Stomach smooth muscle (tissue), 2 donors: ENCODE measurements at regions not wholly inside any gene's neighbourhood (a gene's known extent, or its start where the extent isn't known, plus 50 kb on each side); places are given as distances from the start of the nearest gene placed in this dataset.
"Not testable (repeated sequence)": the region's sequence is repeated elsewhere in the genome, so short reads cannot be mapped to it uniquely, and the experiment has no call there.

Experiments
- H3K27ac ChIP-seq: one replicate; pipeline ENCODE4 v1.7.0; 2013; ENCODE audit warnings: mild to moderate bottlenecking, low read length, inconsistent platforms
- H3K27me3 ChIP-seq, 2 donors: one replicate each; pipeline ENCODE4 v1.7.0; 2013; ENCODE audit warnings: low read length in 2 of 2; ENCODE audit not compliant: insufficient read depth in 2 of 2, control insufficient read depth in 1 of 2
- H3K36me3 ChIP-seq, 2 donors: one replicate each; pipeline ENCODE4 v1.7.0; 2013; ENCODE audit warnings: low read length in 2 of 2; ENCODE audit not compliant: control insufficient read depth in 2 of 2, insufficient read depth in 2 of 2
- H3K4me1 ChIP-seq: one replicate; pipeline ENCODE4 v1.7.0; 2013; ENCODE audit warnings: low read length; ENCODE audit not compliant: control insufficient read depth, insufficient read depth
- H3K4me3 ChIP-seq, 2 donors: one replicate each; pipeline ENCODE4 v1.7.0; 2013; ENCODE audit warnings: low read length in 2 of 2
- H3K9ac ChIP-seq, 2 donors: one replicate each; pipeline ENCODE4 v1.7.0; 2013; ENCODE audit warnings: low read length in 2 of 2, mild to moderate bottlenecking in 1 of 2
- H3K9me3 ChIP-seq, 2 donors: one replicate each; pipeline ENCODE4 v1.7.0; 2013; ENCODE audit warnings: low read length in 2 of 2; ENCODE audit not compliant: control insufficient read depth in 2 of 2
- donor health status: healthy.
- donor health status: Pancreatic carcinoma.

DNA sequence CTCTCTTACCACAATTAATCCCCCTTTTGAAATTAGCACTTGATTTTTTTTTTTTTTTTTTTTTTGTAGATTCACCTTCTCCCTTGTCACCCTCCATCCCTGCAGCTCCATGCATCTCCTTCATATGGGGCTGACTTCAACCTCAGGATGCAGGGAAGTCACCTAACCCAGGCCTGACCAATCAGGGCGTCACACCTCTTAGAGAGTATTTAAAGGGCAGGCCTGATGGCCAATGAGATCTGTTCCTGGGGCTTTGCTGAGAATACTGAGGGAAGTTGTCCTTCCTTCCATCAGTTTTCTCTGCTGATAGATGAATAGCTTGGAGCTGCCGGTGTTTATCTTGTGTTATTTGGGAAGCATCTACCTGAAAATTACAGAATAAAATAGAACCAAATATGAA, 1104.7 kb upstream of the TMEM132C start:
- no peaks in the 10 kb centered on the region for H3K4me1 ChIP-seq
- no peaks in the 10 kb centered on the region for H3K36me3 ChIP-seq
- H3K27me3 ChIP-seq: no peaks in the 10 kb centered on the region
- no peak overlapping the region for H3K27ac ChIP-seq
- no peak overlapping the region for H3K4me3 ChIP-seq
- no peak overlapping the region for H3K9ac ChIP-seq
- no peaks in the 10 kb centered on the region for H3K9me3 ChIP-seq

DNA sequence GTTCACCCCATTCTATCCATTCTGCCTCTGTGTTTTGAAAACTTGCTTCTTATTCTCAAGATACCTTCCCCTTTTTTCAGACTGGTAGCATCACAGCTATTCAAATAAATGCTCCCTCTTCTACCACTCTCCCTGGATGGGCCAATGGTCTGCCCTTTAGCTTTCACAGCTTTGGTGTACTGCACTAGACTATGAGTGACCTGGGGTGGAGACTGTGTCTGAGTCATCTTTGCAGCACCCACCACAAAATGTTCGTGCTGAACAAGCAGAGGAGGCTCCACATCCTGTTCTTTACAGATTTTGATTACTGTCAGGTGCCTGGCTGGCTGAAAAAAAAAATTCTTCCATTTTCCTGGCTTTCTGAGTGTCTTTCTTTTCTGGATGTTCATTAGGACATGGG, 1104.1 kb upstream of the TMEM132C start:
- H3K27ac ChIP-seq: no peak overlapping the region
- no peaks in the 10 kb centered on the region for H3K4me1 ChIP-seq
- H3K9ac ChIP-seq: no peak overlapping the region
- no peaks in the 10 kb centered on the region for H3K9me3 ChIP-seq
- no peak overlapping the region for H3K4me3 ChIP-seq
- no peaks in the 10 kb centered on the region for H3K36me3 ChIP-seq
- H3K27me3 ChIP-seq: no peaks in the 10 kb centered on the region

DNA sequence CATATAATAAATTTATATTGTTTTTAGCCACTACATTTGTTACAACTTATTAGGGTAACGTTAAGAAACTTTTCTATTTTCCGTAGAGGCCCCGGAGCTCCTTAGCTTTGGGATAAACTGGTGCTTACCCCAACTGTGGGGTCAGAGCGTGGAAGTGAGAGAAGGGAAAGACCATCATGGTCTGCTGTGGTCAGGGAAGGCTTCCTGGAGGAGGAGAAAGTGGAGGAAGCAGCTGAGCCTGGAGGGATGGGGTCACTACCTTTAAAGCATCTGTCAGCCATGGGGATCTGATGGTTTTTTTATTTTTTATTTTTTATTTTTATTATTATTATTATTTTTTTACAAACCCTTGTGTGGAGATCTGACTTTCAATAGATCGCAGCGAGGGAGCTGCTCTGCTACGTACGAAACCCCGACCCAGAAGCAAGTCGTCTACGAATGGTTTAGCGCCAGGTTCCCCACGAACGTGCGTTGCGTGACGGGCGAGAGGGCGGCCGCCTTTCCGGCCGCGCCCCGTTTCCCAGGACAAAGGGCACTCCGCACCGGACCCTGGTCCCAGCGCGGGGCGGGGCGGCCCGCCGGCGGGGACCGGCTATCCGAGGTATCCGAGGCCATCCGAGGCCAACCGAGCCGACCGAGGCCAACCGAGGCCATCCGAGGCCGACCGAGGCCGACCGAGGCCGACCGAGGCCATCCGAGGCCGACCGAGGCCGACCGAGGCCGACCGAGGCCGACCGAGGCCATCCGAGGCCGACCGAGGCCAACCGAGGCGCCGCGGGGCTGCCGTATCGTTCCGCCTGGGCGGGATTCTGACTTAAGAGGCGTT, 1101.2 kb upstream of the TMEM132C start:
- no peaks in the 10 kb centered on the region for H3K4me1 ChIP-seq
- H3K27me3 ChIP-seq: no peaks in the 10 kb centered on the region
- peak overlapping the region; percentile 13 to 70 for H3K4me3 ChIP-seq
- H3K9me3 ChIP-seq: no peaks in the 10 kb centered on the region
- H3K9ac ChIP-seq: peak overlapping the region; percentile 51 to 58
- H3K36me3 ChIP-seq: no peaks in the 10 kb centered on the region
- H3K27ac ChIP-seq: no peak overlapping the region

DNA sequence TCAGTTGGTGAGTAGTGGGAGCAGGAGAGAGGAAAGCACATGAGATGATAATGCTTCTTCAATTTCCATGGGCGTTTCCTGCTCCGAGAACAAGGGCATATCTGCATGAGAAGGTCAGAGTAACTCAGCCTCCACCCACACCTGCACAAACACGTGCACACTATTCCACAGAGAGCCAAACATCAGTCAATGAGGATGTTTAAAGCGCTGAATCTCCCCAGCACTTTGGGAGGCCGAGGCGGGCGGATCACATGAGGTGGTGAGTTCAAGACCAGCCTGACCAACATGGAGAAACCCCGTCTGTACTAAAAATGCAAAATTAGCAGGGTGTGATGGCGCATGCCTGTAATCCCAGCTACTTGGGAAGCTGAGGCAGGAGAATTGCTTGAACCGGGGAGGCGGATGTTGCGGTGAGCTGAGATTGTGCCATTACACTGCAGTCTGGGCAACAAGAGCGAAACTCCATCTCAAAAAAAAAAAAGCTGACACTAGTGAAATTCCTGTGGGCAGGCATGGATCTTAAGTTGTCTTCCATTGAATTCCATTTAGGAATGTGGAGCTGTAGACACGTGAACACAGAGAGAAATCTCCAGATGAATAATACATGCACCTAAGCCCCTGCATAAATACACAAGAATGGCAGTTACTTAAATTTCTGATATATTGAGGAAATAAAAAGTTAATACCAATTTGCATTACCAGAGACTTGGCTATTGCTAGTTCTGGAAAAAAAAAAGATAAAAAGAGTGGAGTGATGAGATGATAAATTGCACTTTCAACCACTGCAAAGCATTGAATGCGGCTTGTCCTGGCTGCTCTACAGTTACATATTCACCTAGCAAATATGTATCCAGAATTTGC, 1097.4 kb upstream of the TMEM132C start:
- H3K36me3 ChIP-seq: no peaks in the 10 kb centered on the region
- H3K27ac ChIP-seq: no peak overlapping the region

DNA sequence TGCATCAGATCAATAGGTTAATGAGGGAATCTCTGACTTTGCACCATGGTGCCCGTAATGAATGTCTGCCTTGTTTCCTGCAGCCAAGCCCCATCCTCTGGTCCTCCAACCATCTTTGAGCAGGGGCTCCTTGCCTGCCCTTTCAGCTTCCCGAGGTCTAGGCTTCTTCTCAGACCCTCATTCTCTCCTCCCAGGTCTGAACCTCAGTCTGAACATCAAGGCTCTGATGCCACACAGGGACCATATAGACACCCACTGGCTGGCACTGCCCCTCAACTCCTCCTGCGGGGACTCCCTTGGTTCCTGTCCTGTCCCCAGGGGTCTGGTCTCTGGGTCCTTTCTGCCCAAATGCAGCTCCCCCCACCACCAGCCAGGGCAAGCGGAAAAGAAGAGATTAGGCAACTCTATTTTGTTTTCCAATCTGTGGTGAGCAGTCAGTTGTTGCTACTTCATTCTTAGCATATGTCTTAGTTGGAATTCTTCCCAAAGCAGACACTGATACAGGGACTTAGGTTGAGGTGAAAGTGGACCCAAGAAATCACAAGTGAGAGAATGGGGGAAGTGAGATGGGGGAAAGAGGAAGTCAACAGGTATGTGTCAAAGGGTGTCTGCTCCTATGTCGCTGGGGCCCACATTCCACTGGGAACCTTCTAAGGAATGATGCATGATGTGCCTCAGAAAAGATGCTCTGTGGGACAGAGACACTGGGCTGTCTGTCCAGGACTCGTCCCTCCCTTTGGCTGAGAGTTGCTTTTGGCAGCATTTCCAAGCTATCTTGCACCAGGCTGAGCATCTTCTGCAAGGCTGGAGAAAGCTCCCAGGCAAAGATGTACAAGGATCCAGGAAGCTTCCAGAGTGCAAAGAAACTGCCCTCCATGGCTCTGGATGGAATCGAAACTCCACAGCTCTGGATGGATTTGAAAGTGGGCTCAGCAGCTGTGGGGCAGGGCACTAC, 1096.5 kb upstream of the TMEM132C start:
- peaks cover 0 to 6% of the 10 kb centered on the region in 2 donors for H3K9me3 ChIP-seq
- no peaks in the 10 kb centered on the region for H3K27me3 ChIP-seq
- H3K36me3 ChIP-seq: no peaks in the 10 kb centered on the region
- no peak overlapping the region for H3K9ac ChIP-seq
- no peak overlapping the region for H3K27ac ChIP-seq
- H3K4me3 ChIP-seq: no peak overlapping the region
- no peaks in the 10 kb centered on the region for H3K4me1 ChIP-seq

More for the DNA sequence above, 1097.4 kb upstream of the TMEM132C start:
- Histone ChIP-seq H3K4me1 (no peaks in the 10 kb centered on the region), H3K27me3 (no peaks in the 10 kb centered on the region), H3K9me3 (peaks cover 0 to 1% of the 10 kb centered on the region in 2 donors), H3K4me3 (no peak overlapping the region), H3K9ac (no peak overlapping the region)

DNA sequence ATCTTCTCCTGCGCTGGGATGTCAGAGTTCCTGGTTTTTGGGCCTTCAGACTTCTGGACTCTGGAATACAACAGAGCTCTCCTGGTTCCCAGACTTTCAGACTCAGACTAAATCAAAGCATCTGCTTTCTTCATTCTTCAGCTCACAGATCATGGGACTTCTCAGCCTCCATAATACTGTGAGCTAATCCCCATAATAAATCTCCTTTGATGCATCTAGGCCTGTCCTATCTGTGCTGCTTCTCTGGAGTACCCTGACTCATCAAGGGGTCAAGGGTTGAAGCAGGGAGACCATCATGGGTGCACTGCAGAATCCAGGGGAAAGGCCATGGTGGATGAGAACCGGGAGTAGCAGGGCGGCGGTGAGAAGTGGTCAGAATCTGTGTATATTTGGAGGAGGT, 1094.1 kb upstream of the TMEM132C start:
- H3K36me3 ChIP-seq: no peaks in the 10 kb centered on the region
- peaks cover 8 to 20% of the 10 kb centered on the region in 2 donors for H3K9me3 ChIP-seq
- no peaks in the 10 kb centered on the region for H3K27me3 ChIP-seq
- H3K4me1 ChIP-seq: no peaks in the 10 kb centered on the region
- H3K27ac ChIP-seq: no peak overlapping the region
- H3K4me3 ChIP-seq: no peak overlapping the region
- H3K9ac ChIP-seq: no peak overlapping the region

DNA sequence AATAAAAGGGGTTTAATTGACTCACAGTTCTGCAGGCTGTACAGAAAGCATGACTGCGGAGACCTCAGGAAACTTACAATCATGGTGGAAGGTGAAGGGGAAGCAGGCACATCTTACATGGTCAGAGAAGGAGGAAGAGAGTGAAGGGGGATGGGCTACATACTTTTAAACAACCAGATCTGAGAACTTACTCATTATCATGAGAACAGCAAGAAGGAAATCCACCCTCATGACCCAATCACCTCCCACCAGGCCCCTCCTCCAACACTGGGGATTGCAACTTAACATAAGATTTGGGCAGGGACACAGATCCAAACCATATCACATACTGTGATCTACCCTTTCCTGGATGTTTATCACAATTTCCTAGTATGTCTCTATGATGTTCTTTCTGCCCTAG, 1093.0 kb upstream of the TMEM132C start:
- H3K9ac ChIP-seq, H3K27me3 ChIP-seq: not testable (repeated sequence)

DNA sequence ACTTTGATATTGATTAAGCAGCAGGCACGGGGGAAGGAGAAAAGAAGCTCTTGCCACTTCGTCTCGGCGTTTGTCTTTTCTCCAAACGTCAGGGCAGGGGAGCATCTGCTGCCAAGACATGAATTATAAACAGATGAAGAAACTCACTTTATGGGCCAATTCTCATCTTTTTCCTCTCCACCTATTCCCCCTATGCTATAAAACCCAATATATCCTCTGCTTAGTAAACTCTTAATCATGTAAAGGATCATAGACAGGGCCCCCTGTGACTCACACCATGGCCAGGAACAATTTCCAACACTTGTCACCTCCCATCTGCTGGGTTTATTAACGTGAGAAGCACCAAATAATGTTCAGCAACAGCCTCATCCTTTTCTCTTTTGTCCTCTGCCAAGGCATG, 1092.1 kb upstream of the TMEM132C start:
- Histone ChIP-seq H3K4me1 (no peaks in the 10 kb centered on the region), H3K9me3 (peaks cover 12 to 25% of the 10 kb centered on the region in 2 donors), H3K27ac (no peak overlapping the region), H3K9ac (no peak overlapping the region), H3K36me3 (no peaks in the 10 kb centered on the region), H3K27me3 (no peaks in the 10 kb centered on the region), H3K4me3 (no peak overlapping the region)

More for the DNA sequence above, 1093.0 kb upstream of the TMEM132C start:
- not testable (repeated sequence) for H3K4me3 ChIP-seq, H3K36me3 ChIP-seq, H3K27ac ChIP-seq, H3K4me1 ChIP-seq
- H3K9me3 ChIP-seq: peaks cover 12 to 25% of the 10 kb centered on the region in 2 donors

- H3K4me1 ChIP-seq: no peaks in the 10 kb centered on the region
- H3K27ac ChIP-seq: no peak overlapping the region
Observed at GRCh38 chr12:127175361-127175760, 1091.6 kb upstream of the TMEM132C start.

GRCh38 chr12:127176804-127177203, 1090.2 kb upstream of the TMEM132C start:
- no peaks in the 10 kb centered on the region for H3K4me1 ChIP-seq
- H3K27me3 ChIP-seq: no peaks in the 10 kb centered on the region
- H3K9ac ChIP-seq: no peak overlapping the region
- no peak overlapping the region for H3K27ac ChIP-seq
- no peak overlapping the region for H3K4me3 ChIP-seq
- H3K9me3 ChIP-seq: peaks cover 12 to 25% of the 10 kb centered on the region in 2 donors
- H3K36me3 ChIP-seq: no peaks in the 10 kb centered on the region

More at GRCh38 chr12:127175361-127175760, 1091.6 kb upstream of the TMEM132C start:
- Histone ChIP-seq H3K4me3 (no peak overlapping the region), H3K27me3 (no peaks in the 10 kb centered on the region), H3K9me3 (peaks cover 12 to 25% of the 10 kb centered on the region in 2 donors), H3K36me3 (no peaks in the 10 kb centered on the region), H3K9ac (no peak overlapping the region)
